K562 (cell line): ENCODE measurements at regions not wholly inside any gene's neighbourhood (a gene's known extent, or its start where the extent isn't known, plus 50 kb on each side); places are given as distances from the start of the nearest gene placed in this dataset.

Experiments used
- ARID2 ChIP-seq: fragments of 450-650 bp; IDR thresholded peaks from 2 replicates; pipeline ENCODE4 v1.6.1; 2017; ENCODE audit warnings: antibody characterized with exemption, mild to moderate bottlenecking
- CBFA2T3 ChIP-seq: fragments of 450-650 bp; IDR thresholded peaks from 2 replicates; pipeline ENCODE4 v1.6.1; 2017
- CC2D1A ChIP-seq: fragments of 450-650 bp; IDR thresholded peaks from 2 replicates; pipeline ENCODE4 v1.6.1; 2017; ENCODE audit warnings: mild to moderate bottlenecking
- CTCF ChIP-seq, 3 experiments: IDR thresholded peaks in 2 of 3; conservative IDR thresholded peaks in 1 of 3; 2 replicates each; pipeline ENCODE4 v1.5.1; 2011 to 2012; ENCODE audit warnings: low read length in 3 of 3, mild to moderate bottlenecking in 3 of 3, control low read depth in 2 of 3, improper control_type of control experiment in 1 of 3, inconsistent platforms in 1 of 3, low read depth in 1 of 3, mixed read lengths in 1 of 3, moderate library complexity in 1 of 3; ENCODE audit not compliant: insufficient read depth in 2 of 3
- DMBX1 ChIP-seq: fragments of 250-450 bp; sonication (Bioruptor Pico); IDR thresholded peaks from 2 replicates; pipeline ENCODE4 v1.8.0; 2022; ENCODE audit warnings: inconsistent platforms, mild to moderate bottlenecking, moderate library complexity, borderline replicate concordance
- FOXJ2 ChIP-seq: fragments of 200-800 bp; sonication (Bioruptor generic); IDR thresholded peaks from 2 replicates; pipeline ENCODE4 v1.6.1; 2016; ENCODE audit warnings: missing genetic modification characterization, missing compliant biosample characterization
- KLF6 ChIP-seq: fragments of 250-450 bp; sonication (Bioruptor Pico); IDR thresholded peaks from 2 replicates; pipeline ENCODE4 v1.4.0; 2020; ENCODE audit warnings: mild to moderate bottlenecking, moderate library complexity, borderline replicate concordance
- MCM5 ChIP-seq: fragments of 450-650 bp; IDR thresholded peaks from 2 replicates; pipeline ENCODE4 v1.6.1; 2016; ENCODE audit warnings: low read depth
- MEF2D ChIP-seq: conservative IDR thresholded peaks from 2 replicates; pipeline ENCODE4 v1.6.1; 2016; ENCODE audit warnings: low read depth, missing genetic modification characterization, missing compliant biosample characterization
- MEIS2 ChIP-seq: fragments of 450-650 bp; IDR thresholded peaks from 2 replicates; pipeline ENCODE4 v1.6.1; 2014; ENCODE audit warnings: mild to moderate bottlenecking; ENCODE audit not compliant: partially characterized antibody
- NRF1 ChIP-seq, 2 experiments: fragments of 450-650 bp; IDR thresholded peaks in 1 of 2; conservative IDR thresholded peaks in 1 of 2; 2 replicates each; pipeline ENCODE4 v1.6.1; 2014; ENCODE audit warnings: mild to moderate bottlenecking in 2 of 2
- OTX1 ChIP-seq: fragments of 450-650 bp; formaldehyde crosslinking; IDR thresholded peaks from 2 replicates; pipeline ENCODE4 v1.4.0; 2022; ENCODE audit warnings: mild to moderate bottlenecking
- RBM34 ChIP-seq: fragments of 200-400 bp; formaldehyde crosslinking; IDR thresholded peaks from 2 replicates; pipeline ENCODE4 v1.6.1; 2018; ENCODE audit warnings: low read length, borderline replicate concordance; ENCODE audit not compliant: insufficient read depth
- SAFB ChIP-seq: fragments of 200-400 bp; formaldehyde crosslinking; IDR thresholded peaks from 2 replicates; pipeline ENCODE4 v1.6.1; 2017; ENCODE audit warnings: low read depth, low read length, borderline replicate concordance
- SNRNP70 ChIP-seq: fragments of 200-400 bp; formaldehyde crosslinking; optimal IDR thresholded peaks from 2 replicates; pipeline ENCODE3; 2017; ENCODE audit warnings: low read depth, low read length
- TAF9B ChIP-seq: fragments of 450-650 bp; IDR thresholded peaks from 2 replicates; pipeline ENCODE4 v1.6.1; 2018; ENCODE audit warnings: mild to moderate bottlenecking; ENCODE audit not compliant: partially characterized antibody
- TAL1 ChIP-seq: fragments of 450-650 bp; IDR thresholded peaks from 2 replicates; pipeline ENCODE4 v1.6.1; 2016; ENCODE audit warnings: mild to moderate bottlenecking
- TFAP4 ChIP-seq: sonication (generic); formaldehyde crosslinking; IDR thresholded peaks from 2 replicates; pipeline ENCODE4 v1.8.0; 2022; ENCODE audit warnings: missing genetic modification reagents, mild to moderate bottlenecking, moderate library complexity, borderline replicate concordance
- ZBED1 ChIP-seq: IDR thresholded peaks from 2 replicates; pipeline ENCODE4 v1.6.1; 2014
- ZBTB12 ChIP-seq: fragments of 250-450 bp; sonication (Bioruptor Pico); IDR thresholded peaks from 2 replicates; pipeline ENCODE4 v1.4.0; 2020
- ZNF12 ChIP-seq: sonication (generic); formaldehyde crosslinking; IDR thresholded peaks from 2 replicates; pipeline ENCODE4 v1.4.0; 2020; ENCODE audit warnings: mild to moderate bottlenecking, missing genetic modification reagents
- ZNF124 ChIP-seq: sonication (generic); formaldehyde crosslinking; IDR thresholded peaks from 2 replicates; pipeline ENCODE4 v1.8.1; 2022; ENCODE audit warnings: missing genetic modification reagents
- ZNF197 ChIP-seq: fragments of 200-800 bp; sonication (Bioruptor generic); IDR thresholded peaks from 2 replicates; pipeline ENCODE4 v1.6.1; 2016; ENCODE audit warnings: low read depth, missing genetic modification characterization, missing compliant biosample characterization
- ZNF217 ChIP-seq: sonication (generic); formaldehyde crosslinking; IDR thresholded peaks from 2 replicates; pipeline ENCODE4 v1.8.0; 2022; ENCODE audit warnings: mild to moderate bottlenecking, missing genetic modification reagents
- ZNF280B ChIP-seq: fragments of 250-450 bp; sonication (Bioruptor Pico); IDR thresholded peaks from 2 replicates; pipeline ENCODE4 v1.5.1; 2021; ENCODE audit warnings: mild to moderate bottlenecking
- ZNF431 ChIP-seq: sonication (generic); formaldehyde crosslinking; IDR thresholded peaks from 2 replicates; pipeline ENCODE4 v1.8.0; 2022; ENCODE audit warnings: mild to moderate bottlenecking, missing genetic modification reagents
- ZNF780A ChIP-seq: fragments of 250-450 bp; sonication (Bioruptor Pico); IDR thresholded peaks from 2 replicates; pipeline ENCODE4 v1.5.0; 2021; ENCODE audit warnings: mild to moderate bottlenecking

GRCh38 chr7:106986450-106986977, 58.0 kb upstream of the PRKAR2B start (continued):
- TF ChIP-seq ZNF197 (CRISPR knock-in tag) (no peak), CC2D1A (no peak), ZNF280B (CRISPR knock-in tag) (no peak), FOXJ2 (tag) (no peak), ZNF12 (no peak), OTX1 (CRISPR knock-in tag) (peak; percentile 86; the same call in 1 of the 2 replicates), RBM34 (no peak), TFAP4 (CRISPR knock-in tag) (no peak), ZBTB12 (no peak), SAFB (no peak), ZBED1 (no peak), ARID2 (no peak), ZNF780A (CRISPR knock-in tag) (no peak), ZNF217 (CRISPR knock-in tag) (no peak), KLF6 (CRISPR knock-in tag) (no peak; the same call in 1 of the 2 replicates), MEF2D (peak; percentile 83), CBFA2T3 (peak; percentile 91), NRF1 (conservative IDR thresholded peaks at IDR 0.05 in 1 of 2, IDR thresholded peaks at IDR 0.05 in 1 of 2) (peak in 1 of 2 experiments; percentile 15; a peak in 1 of 4 replicates), SNRNP70 (no peak), DMBX1 (CRISPR knock-in tag) (peak; percentile 83), CTCF (IDR thresholded peaks at IDR 0.05 in 2 of 3, conservative IDR thresholded peaks at IDR 0.05 in 1 of 3; ENCODE audit: insufficient read depth in 2 of 3, low read depth in 1 of 3, low read length in 3 of 3) (no peak), TAL1 (peak; percentile 83), TAF9B (no peak), MCM5 (no peak), ZNF124 (CRISPR knock-in tag) (no peak), ZNF431 (CRISPR knock-in tag) (no peak), MEIS2 (peak; percentile 96)
